Stimulated activated CD8-positive, alpha-beta memory T cell treated with anti-CD3 and anti-CD28 coated beads, Interleukin-4, amount 100 ng/mL, for 48 hours (primary cell): ENCODE measurements at regions not wholly inside any gene's neighbourhood (a gene's known extent, or its start where the extent isn't known, plus 50 kb on each side); places are given as distances from the start of the nearest gene placed in this dataset.

ENCODE experiments used
- DNase-seq: peaks from one replicate; pipeline ENCODE4 v3.0.0-alpha.2; 2020

GRCh38 chr20:50314678-50315335 is 124.2 kb downstream of the CEBPB start:
- no peak for DNase-seq

GRCh38 chr20:50315586-50316551 is 125.2 kb downstream of the CEBPB start:
- DNase-seq = no peak

DNA sequence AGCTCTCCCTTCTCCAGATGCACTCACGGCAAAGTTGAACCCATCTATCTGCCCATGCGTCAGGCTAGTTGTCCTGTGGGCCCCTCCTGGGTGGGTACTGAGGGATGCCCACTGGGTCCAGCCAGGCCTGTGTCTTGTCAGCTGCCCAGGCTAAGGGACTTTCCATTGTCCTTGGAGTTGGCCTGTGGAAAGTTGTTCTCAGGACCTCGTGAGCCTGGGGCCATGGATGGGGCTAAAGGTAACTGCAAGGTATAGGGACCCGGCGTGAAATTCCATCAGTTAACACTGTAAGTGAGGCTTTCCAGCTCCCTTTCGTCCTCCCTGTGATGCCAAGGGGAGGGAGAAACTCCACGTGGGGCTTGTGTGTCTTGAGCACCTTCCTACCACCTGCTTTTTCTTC is 126.5 kb downstream of the CEBPB start:
- no peak for DNase-seq

DNA sequence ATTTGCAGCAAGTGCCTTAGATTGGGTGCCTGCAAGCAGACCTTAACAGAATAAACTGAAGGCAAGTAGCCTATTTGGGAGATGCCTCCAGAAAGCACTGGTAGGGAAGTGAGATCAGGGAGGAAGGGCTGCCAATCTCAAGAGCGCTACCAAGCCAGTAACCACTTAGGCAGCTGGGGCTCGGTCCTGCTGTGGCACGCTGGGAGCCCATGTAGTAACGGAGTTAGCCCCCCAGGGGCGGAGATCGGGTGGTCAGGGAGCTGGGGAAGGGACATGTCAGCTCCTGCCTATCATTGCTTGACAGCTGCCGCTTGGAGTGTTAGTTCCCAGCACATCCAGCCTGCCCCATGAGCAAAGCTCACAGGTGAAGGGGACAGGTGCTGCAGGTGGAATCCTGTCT is 127.0 kb downstream of the CEBPB start:
- DNase-seq = no peak

GRCh38 chr20:50318710-50319109 is 128.1 kb downstream of the CEBPB start:
- peak; percentile 48 for DNase-seq

- no peak for DNase-seq
These were observed 129.6 kb downstream of the CEBPB start for GRCh38 chr20:50320005-50320900.

DNA sequence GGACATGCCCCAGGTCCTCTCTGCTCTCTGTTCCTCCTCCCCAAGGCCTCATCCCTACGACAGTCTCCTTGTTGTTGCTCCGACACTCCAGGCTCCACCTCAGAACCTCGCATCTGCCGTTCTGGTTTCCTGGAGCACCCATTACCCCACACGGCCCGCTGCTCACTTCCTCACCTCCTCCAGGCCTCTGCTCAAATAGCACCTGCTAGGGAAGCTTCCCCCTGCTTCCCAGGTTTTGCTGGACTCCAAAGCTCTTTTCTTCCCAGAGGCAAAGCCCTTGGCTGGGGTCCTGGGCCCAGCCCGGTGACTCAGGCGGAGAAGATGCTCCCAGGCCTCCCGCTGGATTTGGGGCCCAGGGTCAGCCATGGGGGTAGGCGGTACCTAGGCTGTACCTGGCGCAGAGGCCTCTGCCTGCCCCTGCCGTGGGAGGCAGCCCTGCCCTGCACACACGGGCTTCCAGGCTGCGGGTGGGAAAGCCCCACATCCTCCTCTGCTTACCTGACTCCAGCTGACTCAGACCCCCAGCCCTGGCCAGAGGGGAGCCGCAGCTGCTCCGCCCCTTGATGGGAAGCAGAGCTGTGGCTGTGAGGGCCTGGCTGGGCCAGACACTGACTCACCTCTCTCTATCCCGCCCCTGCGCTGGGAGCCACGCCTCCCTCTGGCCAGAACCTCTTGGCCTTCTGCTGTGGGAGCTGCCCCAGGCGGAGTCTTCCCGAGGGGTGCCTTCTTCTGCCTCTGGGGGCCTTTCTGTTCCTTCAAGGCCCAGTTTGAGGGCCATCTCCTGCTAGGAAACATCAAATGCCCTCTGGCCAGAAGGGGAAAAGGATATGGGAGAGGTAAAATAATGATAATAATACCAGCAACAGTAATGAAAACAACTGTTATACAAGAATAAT is 130.5 kb downstream of the CEBPB start:
- DNase-seq = peak; percentile 79

GRCh38 chr20:50321797-50322480 is 131.3 kb downstream of the CEBPB start:
- DNase-seq = no peak

DNA sequence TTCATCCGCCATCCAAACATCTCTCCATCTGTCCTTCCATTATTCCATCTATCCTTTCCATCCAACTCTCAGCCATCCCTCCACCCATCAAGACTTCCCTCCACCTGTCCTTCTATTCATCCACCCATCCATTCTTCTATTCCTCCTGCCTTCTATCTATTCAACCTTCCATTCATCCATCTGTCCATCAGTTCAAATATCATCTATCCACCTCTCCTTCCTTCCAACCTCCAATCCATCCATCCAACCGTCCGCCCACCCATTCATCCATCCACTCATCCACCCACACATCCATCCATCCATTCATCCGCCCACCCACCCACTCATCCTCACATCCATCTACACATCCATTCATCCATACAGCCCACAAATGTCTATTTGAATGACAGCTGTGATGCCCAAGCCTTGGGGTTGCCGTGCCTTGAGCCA is 132.1 kb downstream of the CEBPB start:
- DNase-seq = no peak

- no peak for DNase-seq
These were observed 132.6 kb downstream of the CEBPB start for GRCh38 chr20:50323209-50323608.

- no peak for DNase-seq
These were observed 133.4 kb downstream of the CEBPB start for GRCh38 chr20:50323777-50324775.

DNA sequence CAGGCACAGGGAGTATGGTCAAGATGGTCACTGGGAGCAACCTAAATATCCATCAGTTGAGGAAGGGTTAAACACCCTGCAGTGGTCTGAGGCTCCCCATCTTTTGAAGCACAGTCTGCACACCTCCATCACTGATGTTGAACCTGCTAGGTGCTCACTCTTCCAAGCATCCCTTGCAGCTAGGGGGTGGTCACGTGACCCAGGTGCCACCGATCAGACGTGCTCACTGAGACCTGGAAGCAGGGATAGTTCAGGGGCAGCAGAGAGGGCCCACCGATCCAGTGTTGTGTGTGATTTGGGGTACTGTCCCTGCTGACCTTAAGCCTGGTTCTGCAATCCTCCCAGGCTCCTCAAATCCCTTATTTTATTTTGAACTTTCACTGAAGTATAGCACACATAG is 134.6 kb downstream of the CEBPB start:
- no peak for DNase-seq

DNA sequence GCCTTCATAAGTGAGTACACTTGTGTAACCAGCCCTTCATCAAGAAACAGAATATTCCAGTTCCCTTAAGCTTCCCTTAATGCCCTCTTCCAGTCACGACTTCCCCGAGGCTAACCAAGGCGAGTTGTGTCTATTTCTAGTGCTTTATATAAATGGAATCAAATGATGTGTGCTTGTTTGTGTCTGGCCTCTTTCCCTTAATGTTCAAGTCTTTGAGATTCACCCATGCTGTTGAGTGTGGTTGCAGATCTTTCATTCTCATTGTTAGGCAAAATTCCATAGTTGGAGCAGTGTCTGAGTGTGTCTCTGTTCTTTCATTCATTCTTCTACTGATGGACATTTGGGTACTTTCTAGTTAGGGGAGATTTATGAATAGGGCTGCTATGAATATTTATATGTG is 135.0 kb downstream of the CEBPB start:
- DNase-seq = no peak

- no peak for DNase-seq
These were observed 137.0 kb downstream of the CEBPB start for GRCh38 chr20:50327666-50328065.

- DNase-seq = no peak
These were observed 137.8 kb downstream of the CEBPB start for GRCh38 chr20:50328222-50328979.

DNA sequence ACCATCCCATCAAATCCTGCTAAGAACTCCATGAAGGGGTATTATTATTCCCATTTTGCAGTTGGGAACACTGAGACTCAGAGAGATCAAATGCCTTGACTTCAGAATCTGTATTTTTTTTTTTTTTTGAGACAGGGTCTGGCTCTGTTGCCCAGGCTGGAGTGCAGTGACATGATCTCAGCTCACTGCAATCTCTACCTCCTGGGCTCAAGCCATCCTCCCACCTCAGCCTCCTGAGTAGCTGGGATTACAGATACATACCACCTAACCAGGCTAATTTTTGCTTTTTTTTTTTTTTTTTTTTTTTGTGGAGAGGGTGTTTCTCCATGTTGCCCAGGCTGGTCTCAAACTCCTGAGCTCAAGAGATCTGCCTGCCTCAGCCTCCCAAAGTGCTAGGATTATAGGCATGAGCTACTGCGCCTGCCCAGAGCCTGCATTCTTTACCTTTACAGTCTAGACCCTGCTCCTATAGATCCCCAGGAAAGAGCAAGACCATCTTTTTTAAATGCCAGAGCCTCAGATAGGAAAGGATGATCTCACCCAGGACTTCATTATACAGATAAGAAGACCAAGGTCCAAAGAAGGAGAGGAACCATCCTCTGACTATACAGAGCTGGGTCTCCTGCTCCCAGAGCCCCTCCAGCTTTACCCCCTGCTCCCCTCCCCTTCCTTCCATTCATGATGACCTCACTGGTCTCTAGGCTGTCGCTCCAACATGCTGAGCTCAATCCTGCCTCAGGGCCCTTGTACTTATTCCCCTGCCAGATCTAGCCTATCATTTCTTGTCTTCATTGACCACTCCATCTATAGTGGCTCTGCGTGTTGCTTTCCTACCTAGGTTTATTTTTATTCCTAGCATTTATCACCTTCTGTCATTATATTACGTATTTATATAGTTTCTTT is 138.6 kb downstream of the CEBPB start:
- no peak for DNase-seq

- DNase-seq = no peak
These were observed 139.4 kb downstream of the CEBPB start for GRCh38 chr20:50329981-50330503.
